Skeletal muscle tissue (tissue), 3 donors: ENCODE measurements at regions not wholly inside any gene's neighbourhood (a gene's known extent, or its start where the extent isn't known, plus 50 kb on each side); places are given as distances from the start of the nearest gene placed in this dataset.

ENCODE experiments used
- H3K27ac ChIP-seq: one replicate; pipeline ENCODE4 v1.7.0; 2013; ENCODE audit warnings: mild to moderate bottlenecking, low read depth, low read length, inconsistent platforms
- H3K27me3 ChIP-seq, 3 donors: one replicate each; pipeline ENCODE4 v1.7.0; 2013; ENCODE audit warnings: low read length in 3 of 3; ENCODE audit not compliant: control insufficient read depth in 3 of 3, insufficient read depth in 3 of 3
- H3K36me3 ChIP-seq, 3 donors: one replicate each; pipeline ENCODE4 v1.7.0; 2013; ENCODE audit warnings: low read length in 3 of 3; ENCODE audit not compliant: control insufficient read depth in 3 of 3, insufficient read depth in 3 of 3
- H3K4me1 ChIP-seq, 3 donors: one replicate each; pipeline ENCODE4 v1.7.0; 2013; ENCODE audit warnings: low read length in 3 of 3, mild to moderate bottlenecking in 3 of 3; ENCODE audit not compliant: control insufficient read depth in 3 of 3, insufficient read depth in 3 of 3
- H3K4me3 ChIP-seq, 3 donors: one replicate each; pipeline ENCODE4 v1.7.0; 2013; ENCODE audit warnings: low read length in 3 of 3
- H3K9ac ChIP-seq, 3 donors: one replicate each; pipeline ENCODE4 v1.7.0; 2013; ENCODE audit warnings: low read length in 3 of 3, mild to moderate bottlenecking in 3 of 3, moderate library complexity in 2 of 3, low read depth in 1 of 3
- H3K9me3 ChIP-seq, 3 donors: one replicate each; pipeline ENCODE4 v1.7.0; 2013; ENCODE audit warnings: low read length in 3 of 3; ENCODE audit not compliant: control insufficient read depth in 3 of 3
- donor health status: Osteomylitis.

- no peak overlapping the region for H3K4me3 ChIP-seq
- H3K36me3 ChIP-seq = no peaks in the 10 kb centered on the region
- H3K27ac ChIP-seq = no peak overlapping the region
- H3K9ac ChIP-seq = no peak overlapping the region
- H3K27me3 ChIP-seq = peaks cover 0 to 3% (median 0%) of the 10 kb centered on the region in 3 donors
- H3K4me1 ChIP-seq = no peaks in the 10 kb centered on the region
- no peaks in the 10 kb centered on the region for H3K9me3 ChIP-seq
Observed at GRCh38 chr20:52677216-52677615, 294.9 kb upstream of the TSHZ2 start.

DNA sequence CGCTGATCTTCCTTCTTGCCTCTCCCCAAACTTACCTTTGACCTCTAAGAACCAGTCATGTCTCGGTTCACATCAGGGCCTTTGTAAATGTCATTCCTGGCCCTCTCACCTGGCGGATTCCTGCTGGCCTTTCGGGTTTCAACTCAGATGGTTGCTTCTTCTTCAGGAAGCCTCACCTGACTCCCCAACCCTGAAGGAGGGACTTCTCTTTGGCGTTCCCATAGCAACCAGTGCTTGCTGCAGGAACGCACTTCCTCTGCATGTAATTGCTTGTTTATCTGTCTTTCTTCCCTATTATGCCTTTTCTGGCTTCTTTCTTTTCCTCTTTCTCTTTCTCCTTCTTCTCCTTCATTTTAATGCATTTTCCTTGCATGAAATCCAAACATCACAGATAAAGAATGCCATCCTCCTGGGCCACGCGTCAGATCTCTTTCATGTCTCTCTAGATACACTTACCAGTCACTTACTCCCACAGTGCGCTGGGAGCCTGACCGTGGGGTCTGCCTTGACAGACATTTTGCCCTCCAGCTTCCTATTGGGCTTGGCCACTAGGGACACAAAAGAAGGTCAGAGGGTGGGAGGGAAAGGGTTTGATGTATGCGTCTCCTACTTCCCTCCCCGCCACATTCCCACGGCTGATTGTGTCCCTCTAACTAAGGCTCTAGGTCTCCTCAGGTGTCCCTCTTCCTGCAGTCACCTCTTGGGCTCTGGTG, 295.7 kb upstream of the TSHZ2 start:
- H3K9me3 ChIP-seq = no peaks in the 10 kb centered on the region
- H3K27ac ChIP-seq = no peak overlapping the region
- H3K4me1 ChIP-seq = no peaks in the 10 kb centered on the region
- H3K36me3 ChIP-seq = no peaks in the 10 kb centered on the region
- peaks cover 0 to 3% (median 0%) of the 10 kb centered on the region in 3 donors for H3K27me3 ChIP-seq
- no peak overlapping the region for H3K9ac ChIP-seq
- no peak overlapping the region for H3K4me3 ChIP-seq

DNA sequence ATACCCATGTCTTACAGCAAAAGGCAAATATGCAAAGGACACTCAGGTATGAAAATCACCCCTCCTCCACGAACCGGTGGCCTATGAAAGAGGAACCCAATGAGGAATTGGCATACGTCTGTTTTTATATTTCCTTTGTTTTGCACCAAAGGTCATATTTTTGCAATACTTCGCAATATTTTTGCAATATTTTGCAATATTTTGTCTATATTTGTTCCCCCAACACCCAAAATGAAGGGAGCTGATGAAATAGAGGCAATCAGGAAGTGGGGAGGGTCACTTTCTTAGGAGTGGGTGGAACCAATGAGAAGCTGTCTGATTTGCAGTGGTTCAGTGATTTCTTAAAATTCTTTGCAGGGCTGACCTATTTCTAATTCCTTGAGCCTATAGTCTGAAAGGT, 296.8 kb upstream of the TSHZ2 start:
- no peak overlapping the region for H3K4me3 ChIP-seq
- H3K27me3 ChIP-seq = peaks cover 0 to 3% (median 0%) of the 10 kb centered on the region in 3 donors
- H3K4me1 ChIP-seq = no peaks in the 10 kb centered on the region
- H3K9me3 ChIP-seq = no peaks in the 10 kb centered on the region
- no peak overlapping the region for H3K27ac ChIP-seq
- H3K9ac ChIP-seq = no peak overlapping the region
- H3K36me3 ChIP-seq = no peaks in the 10 kb centered on the region

DNA sequence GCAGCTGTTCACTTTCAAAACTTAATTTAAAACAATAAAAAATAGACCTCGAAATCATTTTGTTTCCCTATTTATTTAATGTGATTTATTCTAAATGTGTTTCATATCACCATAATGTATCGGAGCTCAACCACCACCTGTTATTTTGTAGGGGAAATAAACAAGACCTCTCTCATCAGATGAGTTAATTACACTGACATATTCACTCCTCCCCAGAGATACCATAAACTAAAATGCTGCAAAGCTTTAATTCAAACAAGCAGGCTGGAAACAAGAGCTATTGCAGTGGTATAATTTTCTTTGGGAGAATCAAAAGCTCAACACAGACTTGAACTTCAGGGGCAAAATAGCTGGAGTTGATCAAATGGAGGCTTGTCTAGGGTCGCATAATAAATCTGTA, 303.5 kb upstream of the TSHZ2 start:
- no peaks in the 10 kb centered on the region for H3K4me1 ChIP-seq
- H3K27me3 ChIP-seq = no peaks in the 10 kb centered on the region
- no peak overlapping the region for H3K9ac ChIP-seq
- H3K27ac ChIP-seq = no peak overlapping the region
- H3K4me3 ChIP-seq = no peak overlapping the region
- H3K36me3 ChIP-seq = no peaks in the 10 kb centered on the region
- no peaks in the 10 kb centered on the region for H3K9me3 ChIP-seq

DNA sequence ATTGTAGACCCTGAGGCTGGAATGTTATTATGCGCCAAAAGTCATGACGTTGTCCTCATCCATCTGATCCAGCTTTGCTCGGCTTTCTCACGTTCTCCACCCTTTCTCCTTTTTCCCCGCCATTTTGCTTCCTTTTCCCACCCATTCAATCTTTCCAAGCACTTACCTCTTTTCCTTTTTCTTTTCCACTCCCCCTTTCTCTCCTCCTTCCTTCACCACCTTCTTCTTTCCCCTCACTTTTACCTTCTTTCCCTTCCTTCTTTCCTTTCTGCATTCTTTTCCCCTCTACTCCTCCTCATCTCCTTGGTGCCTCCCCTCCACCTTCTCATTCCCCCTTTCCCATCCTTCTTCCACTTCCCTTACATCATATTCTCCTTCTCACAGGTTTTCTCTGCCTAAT, 304.8 kb upstream of the TSHZ2 start:
- no peaks in the 10 kb centered on the region for H3K4me1 ChIP-seq
- H3K9me3 ChIP-seq = no peaks in the 10 kb centered on the region
- H3K36me3 ChIP-seq = no peaks in the 10 kb centered on the region
- no peak overlapping the region for H3K4me3 ChIP-seq
- no peak overlapping the region for H3K9ac ChIP-seq
- H3K27me3 ChIP-seq = no peaks in the 10 kb centered on the region
- H3K27ac ChIP-seq = no peak overlapping the region

DNA sequence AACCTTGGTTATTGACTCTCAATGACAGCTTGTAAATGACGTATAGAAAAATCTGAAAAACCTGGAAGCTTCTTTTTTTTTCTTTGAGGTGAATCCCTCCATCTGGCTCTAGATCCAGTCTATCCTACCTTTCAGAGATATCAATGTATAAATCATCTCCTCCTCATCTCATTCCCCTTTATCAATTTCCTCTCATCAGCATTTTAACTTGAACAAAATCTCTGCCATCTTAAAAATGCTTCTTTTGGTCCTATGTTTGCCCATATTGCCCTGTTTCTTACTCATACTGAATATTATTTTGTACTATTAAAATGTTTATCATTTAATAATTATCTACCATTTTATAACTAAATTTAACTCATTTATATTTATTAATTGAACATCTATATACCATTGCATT, 306.7 kb upstream of the TSHZ2 start:
- no peak overlapping the region for H3K9ac ChIP-seq
- no peaks in the 10 kb centered on the region for H3K4me1 ChIP-seq
- H3K4me3 ChIP-seq = no peak overlapping the region
- no peaks in the 10 kb centered on the region for H3K9me3 ChIP-seq
- no peaks in the 10 kb centered on the region for H3K27me3 ChIP-seq
- no peak overlapping the region for H3K27ac ChIP-seq
- no peaks in the 10 kb centered on the region for H3K36me3 ChIP-seq

DNA sequence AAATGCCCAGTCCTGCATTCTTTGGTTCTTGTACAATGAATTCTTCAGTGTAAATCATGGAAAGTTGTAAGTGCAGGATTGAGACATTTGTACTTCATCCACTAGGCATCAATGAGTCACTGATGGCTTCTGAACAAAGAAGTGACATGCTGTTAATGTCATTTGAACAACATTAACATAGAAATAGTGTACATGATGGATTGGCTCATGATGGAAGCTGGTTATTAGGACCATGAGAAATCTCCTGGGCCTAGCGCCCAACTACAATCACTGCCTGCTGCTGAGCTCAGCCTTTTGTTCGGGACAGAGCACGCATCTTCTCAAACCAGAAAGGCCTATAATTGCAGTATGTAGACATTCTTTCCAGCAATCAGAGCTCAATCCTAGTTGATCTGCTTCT, 316.8 kb upstream of the TSHZ2 start:
- no peak overlapping the region for H3K4me3 ChIP-seq
- no peaks in the 10 kb centered on the region for H3K4me1 ChIP-seq
- no peaks in the 10 kb centered on the region for H3K36me3 ChIP-seq
- no peaks in the 10 kb centered on the region for H3K9me3 ChIP-seq
- no peak overlapping the region for H3K27ac ChIP-seq
- no peaks in the 10 kb centered on the region for H3K27me3 ChIP-seq
- H3K9ac ChIP-seq = no peak overlapping the region

GRCh38 chr20:52654567-52654966, 317.6 kb upstream of the TSHZ2 start:
- Histone ChIP-seq H3K9ac (no peak overlapping the region), H3K4me1 (no peaks in the 10 kb centered on the region), H3K36me3 (no peaks in the 10 kb centered on the region), H3K27ac (no peak overlapping the region), H3K4me3 (no peak overlapping the region), H3K9me3 (no peaks in the 10 kb centered on the region), H3K27me3 (no peaks in the 10 kb centered on the region)

GRCh38 chr20:52652271-52652670, 319.9 kb upstream of the TSHZ2 start:
- Histone ChIP-seq H3K9me3 (no peaks in the 10 kb centered on the region), H3K9ac (no peak overlapping the region), H3K27me3 (no peaks in the 10 kb centered on the region), H3K27ac (no peak overlapping the region), H3K36me3 (no peaks in the 10 kb centered on the region), H3K4me3 (no peak overlapping the region), H3K4me1 (no peaks in the 10 kb centered on the region)

GRCh38 chr20:52649727-52650126, 322.4 kb upstream of the TSHZ2 start:
- no peak overlapping the region for H3K27ac ChIP-seq
- H3K27me3 ChIP-seq = peaks cover 0 to 2% (median 0%) of the 10 kb centered on the region in 3 donors
- no peaks in the 10 kb centered on the region for H3K9me3 ChIP-seq
- no peaks in the 10 kb centered on the region for H3K36me3 ChIP-seq
- H3K4me3 ChIP-seq = no peak overlapping the region
- H3K9ac ChIP-seq = no peak overlapping the region
- no peaks in the 10 kb centered on the region for H3K4me1 ChIP-seq
